ENCODE measurements at regions not wholly inside any gene's neighbourhood (a gene's known extent, or its start where the extent isn't known, plus 50 kb on each side); places are given as distances from the start of the nearest gene placed in this dataset.

- Mint-ChIP-seq H3K4me3 (no peak overlapping the region), H3K9me3 (no peaks in the 10 kb centered on the region), H3K27me3 (peaks cover 15 to 25% of the 10 kb centered on the region in 2 donors), H3K27ac (no peak overlapping the region), H3K4me1 (no peaks in the 10 kb centered on the region), H3K36me3 (no peaks in the 10 kb centered on the region)
- no peaks in the 10 kb centered on the region for H3K36me3 ChIP-seq (ENCODE audit: control insufficient read depth in 2 of 2, extremely low read depth in 1 of 2, insufficient read depth in 1 of 2, low read length in 1 of 2)
- no peak overlapping the region for H3K27ac ChIP-seq (ENCODE audit: low read length)
- ChIA-PET POLR2A (no interaction called here), CTCF (interaction anchor here (0.5 to 0.6 kb wide), 3 partner anchors 10 to 939 kb away, joined by 3 to 6 read pairs (median 4); no protein-coding TSS in a partner anchor)
- WGBS (ENCODE audit: insufficient coverage): 0% methylated on average over 1 of the region's 2 CpGs
- H3K4me3 ChIP-seq (ENCODE audit: control insufficient read depth in 1 of 2, extremely low read depth in 1 of 2, low read length in 1 of 2): no peak overlapping the region
- DNase-seq (no peak), ATAC-seq (replicated peaks in 1 of 4) (no peak)
- H3K4me1 ChIP-seq (ENCODE audit: control insufficient read depth in 1 of 2, extremely low read depth in 1 of 2, insufficient read depth in 2 of 2, low read length in 2 of 2): no peaks in the 10 kb centered on the region
- no peaks in the 10 kb centered on the region for H3K9me3 ChIP-seq
- H3K27me3 ChIP-seq (replicated peaks in 1 of 2; ENCODE audit: control insufficient read depth in 2 of 2, extremely low read depth in 1 of 2, insufficient read depth in 2 of 2, low read length in 1 of 2): peaks cover 0 to 3% of the 10 kb centered on the region in 2 experiments
Observed at GRCh38 chr5:39772307-39772706, 347.5 kb upstream of the DAB2 start.

- Histone ChIP-seq H3K4me3 (ENCODE audit: control insufficient read depth in 1 of 2, extremely low read depth in 1 of 2, low read length in 1 of 2) (no peak overlapping the region), H3K4me1 (ENCODE audit: control insufficient read depth in 1 of 2, extremely low read depth in 1 of 2, insufficient read depth in 2 of 2, low read length in 2 of 2) (no peaks in the 10 kb centered on the region), H3K36me3 (ENCODE audit: control insufficient read depth in 2 of 2, extremely low read depth in 1 of 2, insufficient read depth in 1 of 2, low read length in 1 of 2) (no peaks in the 10 kb centered on the region), H3K27me3 (replicated peaks in 1 of 2; ENCODE audit: control insufficient read depth in 2 of 2, extremely low read depth in 1 of 2, insufficient read depth in 2 of 2, low read length in 1 of 2) (peaks cover 0 to 3% of the 10 kb centered on the region in 2 experiments), H3K27ac (ENCODE audit: low read length) (no peak overlapping the region), H3K9me3 (no peaks in the 10 kb centered on the region)
- ChIA-PET CTCF (no interaction called here), POLR2A (no interaction called here)
- no peak overlapping the region for H3K27ac Mint-ChIP-seq
- 100% methylated on average over 2 of the region's 5 CpGs for WGBS (ENCODE audit: insufficient coverage)
- peaks cover 29 to 31% of the 10 kb centered on the region in 2 donors for H3K27me3 Mint-ChIP-seq
- no peaks in the 10 kb centered on the region for H3K36me3 Mint-ChIP-seq
- ATAC-seq (replicated peaks in 1 of 4) (no peak), DNase-seq (no peak)
- no peak overlapping the region for H3K4me3 Mint-ChIP-seq
- no peaks in the 10 kb centered on the region for H3K9me3 Mint-ChIP-seq
- no peaks in the 10 kb centered on the region for H3K4me1 Mint-ChIP-seq
Observed at GRCh38 chr5:39767916-39768315, 343.1 kb upstream of the DAB2 start.

- CTCF ChIA-PET: interaction anchor here in 1 of 2 donors (0.6 kb wide), 1 partner anchor 1139 kb away, joined by 3 read pairs; no protein-coding TSS in a partner anchor
- no peaks in the 10 kb centered on the region for H3K36me3 ChIP-seq (ENCODE audit: control insufficient read depth in 2 of 2, extremely low read depth in 1 of 2, insufficient read depth in 1 of 2, low read length in 1 of 2)
- POLR2A ChIA-PET: no interaction called here
- Mint-ChIP-seq H3K4me1 (no peaks in the 10 kb centered on the region), H3K9me3 (no peaks in the 10 kb centered on the region), H3K27ac (no peak overlapping the region), H3K36me3 (no peaks in the 10 kb centered on the region), H3K4me3 (no peak overlapping the region), H3K27me3 (peaks cover 14 to 20% of the 10 kb centered on the region in 2 donors)
- H3K4me3 ChIP-seq (ENCODE audit: control insufficient read depth in 1 of 2, extremely low read depth in 1 of 2, low read length in 1 of 2): no peak overlapping the region
- no peak overlapping the region for H3K27ac ChIP-seq (ENCODE audit: low read length)
- ATAC-seq (replicated peaks in 1 of 4) (no peak), DNase-seq (no peak)
- H3K9me3 ChIP-seq: no peaks in the 10 kb centered on the region
- 83% methylated on average over 1 of the region's 2 CpGs for WGBS (ENCODE audit: insufficient coverage)
- peaks cover 0 to 3% of the 10 kb centered on the region in 2 experiments for H3K27me3 ChIP-seq (replicated peaks in 1 of 2; ENCODE audit: control insufficient read depth in 2 of 2, extremely low read depth in 1 of 2, insufficient read depth in 2 of 2, low read length in 1 of 2)
- no peaks in the 10 kb centered on the region for H3K4me1 ChIP-seq (ENCODE audit: control insufficient read depth in 1 of 2, extremely low read depth in 1 of 2, insufficient read depth in 2 of 2, low read length in 2 of 2)
Observed at GRCh38 chr5:39765366-39765765, 340.6 kb upstream of the DAB2 start.

- Histone ChIP-seq H3K9me3 (no peaks in the 10 kb centered on the region), H3K4me1 (ENCODE audit: control insufficient read depth in 1 of 2, extremely low read depth in 1 of 2, insufficient read depth in 2 of 2, low read length in 2 of 2) (no peaks in the 10 kb centered on the region), H3K36me3 (ENCODE audit: control insufficient read depth in 2 of 2, extremely low read depth in 1 of 2, insufficient read depth in 1 of 2, low read length in 1 of 2) (no peaks in the 10 kb centered on the region), H3K4me3 (ENCODE audit: control insufficient read depth in 1 of 2, extremely low read depth in 1 of 2, low read length in 1 of 2) (no peak overlapping the region), H3K27me3 (replicated peaks in 1 of 2; ENCODE audit: control insufficient read depth in 2 of 2, extremely low read depth in 1 of 2, insufficient read depth in 2 of 2, low read length in 1 of 2) (no peaks in the 10 kb centered on the region), H3K27ac (ENCODE audit: low read length) (no peak overlapping the region)
- ATAC-seq (replicated peaks in 1 of 4) (no peak), DNase-seq (no peak)
- Mint-ChIP-seq H3K36me3 (no peaks in the 10 kb centered on the region), H3K27me3 (peaks cover 10 to 14% of the 10 kb centered on the region in 2 donors), H3K4me1 (no peaks in the 10 kb centered on the region), H3K4me3 (no peak overlapping the region), H3K9me3 (no peaks in the 10 kb centered on the region), H3K27ac (no peak overlapping the region)
- ChIA-PET POLR2A (interaction anchor here (0.5 kb wide), 2 partner anchors 66 to 82 kb away, joined by 3 to 6 read pairs; no protein-coding TSS in a partner anchor), CTCF (interaction anchor here (0.6 to 0.7 kb wide), 4 partner anchors 9 to 1381 kb away, joined by 3 to 6 read pairs (median 4); no protein-coding TSS in a partner anchor)
- WGBS (ENCODE audit: insufficient coverage): no CpG with 5 or more reads among the region's 3 CpGs
Observed at GRCh38 chr5:39762761-39763160, 338.0 kb upstream of the DAB2 start.

GRCh38 chr5:39761199-39761950 lies 336.6 kb upstream of the DAB2 start:
- POLR2A ChIA-PET: no interaction called here
- no peaks in the 10 kb centered on the region for H3K36me3 Mint-ChIP-seq
- H3K9me3 Mint-ChIP-seq: no peaks in the 10 kb centered on the region
- ATAC-seq (replicated peaks in 1 of 4): no peak
- no peaks in the 10 kb centered on the region for H3K4me1 ChIP-seq (ENCODE audit: control insufficient read depth in 1 of 2, extremely low read depth in 1 of 2, insufficient read depth in 2 of 2, low read length in 2 of 2)
- no peak overlapping the region for H3K4me3 Mint-ChIP-seq
- DNase-seq: no peak
- H3K27ac ChIP-seq (ENCODE audit: low read length): no peak overlapping the region
- H3K4me3 ChIP-seq (ENCODE audit: control insufficient read depth in 1 of 2, extremely low read depth in 1 of 2, low read length in 1 of 2): no peak overlapping the region
- no peaks in the 10 kb centered on the region for H3K9me3 ChIP-seq
- H3K27me3 ChIP-seq (replicated peaks in 1 of 2; ENCODE audit: control insufficient read depth in 2 of 2, extremely low read depth in 1 of 2, insufficient read depth in 2 of 2, low read length in 1 of 2): no peaks in the 10 kb centered on the region
- H3K4me1 Mint-ChIP-seq: no peaks in the 10 kb centered on the region
- 100% methylated on average over 2 of the region's 10 CpGs for WGBS (ENCODE audit: insufficient coverage)
- H3K36me3 ChIP-seq (ENCODE audit: control insufficient read depth in 2 of 2, extremely low read depth in 1 of 2, insufficient read depth in 1 of 2, low read length in 1 of 2): no peaks in the 10 kb centered on the region
- peaks cover 0 to 8% of the 10 kb centered on the region in 2 donors for H3K27me3 Mint-ChIP-seq
- CTCF ChIA-PET: no interaction called here
- no peak overlapping the region for H3K27ac Mint-ChIP-seq

GRCh38 chr5:39760385-39761198 lies 335.8 kb upstream of the DAB2 start:
- Mint-ChIP-seq H3K9me3 (no peaks in the 10 kb centered on the region), H3K4me1 (no peaks in the 10 kb centered on the region), H3K4me3 (no peak overlapping the region), H3K27me3 (peaks cover 0 to 5% of the 10 kb centered on the region in 2 donors), H3K27ac (no peak overlapping the region), H3K36me3 (no peaks in the 10 kb centered on the region)
- H3K4me1 ChIP-seq (ENCODE audit: control insufficient read depth in 1 of 2, extremely low read depth in 1 of 2, insufficient read depth in 2 of 2, low read length in 2 of 2): no peaks in the 10 kb centered on the region
- H3K9me3 ChIP-seq: no peaks in the 10 kb centered on the region
- POLR2A ChIA-PET: no interaction called here
- ATAC-seq (replicated peaks in 1 of 4) (no peak), DNase-seq (no peak)
- H3K36me3 ChIP-seq (ENCODE audit: control insufficient read depth in 2 of 2, extremely low read depth in 1 of 2, insufficient read depth in 1 of 2, low read length in 1 of 2): no peaks in the 10 kb centered on the region
- CTCF ChIA-PET: no interaction called here
- H3K27me3 ChIP-seq (replicated peaks in 1 of 2; ENCODE audit: control insufficient read depth in 2 of 2, extremely low read depth in 1 of 2, insufficient read depth in 2 of 2, low read length in 1 of 2): no peaks in the 10 kb centered on the region
- WGBS (ENCODE audit: insufficient coverage): no CpG with 5 or more reads among the region's 5 CpGs
- no peak overlapping the region for H3K27ac ChIP-seq (ENCODE audit: low read length)
- H3K4me3 ChIP-seq (ENCODE audit: control insufficient read depth in 1 of 2, extremely low read depth in 1 of 2, low read length in 1 of 2): no peak overlapping the region

All from T-cell (primary cell).